GM21423 (cell line): ENCODE measurements at regions not wholly inside any gene's neighbourhood (a gene's known extent, or its start where the extent isn't known, plus 50 kb on each side); places are given as distances from the start of the nearest gene placed in this dataset.

Experiments used
- ATAC-seq: cut with Tn5 transposase; IDR thresholded peaks from one replicate; pipeline ENCODE4 v1.9.1; 2021; ENCODE audit warnings: mild to moderate bottlenecking, moderate library complexity; ENCODE audit not compliant: unreplicated experiment

DNA sequence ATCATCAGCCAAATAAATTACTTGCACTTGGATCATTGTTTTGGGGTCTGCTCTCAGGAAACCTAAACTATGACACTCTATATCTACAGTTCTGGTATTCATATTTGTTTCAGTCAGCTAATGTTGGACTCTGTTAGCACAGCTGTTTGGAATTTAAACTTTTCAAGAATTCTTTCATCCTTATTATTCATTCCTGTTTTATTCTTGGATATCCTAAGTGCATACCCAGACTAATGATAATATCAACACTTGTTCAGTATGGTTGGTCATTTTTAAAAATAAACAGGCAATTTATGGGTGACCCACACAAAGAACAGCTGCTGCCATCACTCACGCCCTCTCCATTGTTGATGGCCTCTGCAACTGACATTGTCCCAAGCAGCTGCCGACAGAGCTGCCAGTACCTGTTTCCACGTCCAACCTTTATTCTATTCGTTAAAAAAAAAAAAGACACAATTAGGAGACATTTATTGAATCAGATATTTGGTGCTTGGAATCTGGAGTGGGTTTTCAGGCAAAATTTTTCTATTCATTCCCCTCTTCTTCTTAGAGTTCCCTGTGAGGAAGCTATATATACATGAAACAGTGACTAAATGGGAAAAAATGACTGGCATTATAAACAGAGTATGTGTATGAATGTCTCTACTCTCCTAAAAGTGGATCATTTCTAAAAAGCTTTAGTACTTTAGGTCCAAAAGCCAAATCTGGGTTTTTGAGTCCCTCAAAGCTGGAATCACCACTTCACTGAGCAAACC is 252.1 kb upstream of the NAV3 start:
- ATAC-seq = no peak

DNA sequence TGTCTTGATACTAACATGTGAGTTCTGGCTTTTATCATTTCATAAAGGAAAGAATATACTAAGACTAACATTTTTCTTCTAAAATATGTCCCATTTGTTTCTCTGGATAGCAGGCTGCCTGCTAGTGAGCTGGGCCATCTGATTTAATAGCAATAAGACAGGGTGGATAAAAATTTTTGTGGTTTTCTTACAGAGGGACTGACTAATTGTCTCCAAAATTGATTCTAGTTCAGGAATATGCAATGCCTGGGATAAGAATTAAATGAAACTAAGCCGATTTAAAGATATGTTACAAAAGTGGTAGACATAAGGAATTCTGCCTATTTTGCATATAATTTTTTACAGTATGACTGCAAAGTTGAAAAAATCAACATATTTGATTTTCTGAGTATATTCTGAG is 252.9 kb upstream of the NAV3 start:
- no peak for ATAC-seq

DNA sequence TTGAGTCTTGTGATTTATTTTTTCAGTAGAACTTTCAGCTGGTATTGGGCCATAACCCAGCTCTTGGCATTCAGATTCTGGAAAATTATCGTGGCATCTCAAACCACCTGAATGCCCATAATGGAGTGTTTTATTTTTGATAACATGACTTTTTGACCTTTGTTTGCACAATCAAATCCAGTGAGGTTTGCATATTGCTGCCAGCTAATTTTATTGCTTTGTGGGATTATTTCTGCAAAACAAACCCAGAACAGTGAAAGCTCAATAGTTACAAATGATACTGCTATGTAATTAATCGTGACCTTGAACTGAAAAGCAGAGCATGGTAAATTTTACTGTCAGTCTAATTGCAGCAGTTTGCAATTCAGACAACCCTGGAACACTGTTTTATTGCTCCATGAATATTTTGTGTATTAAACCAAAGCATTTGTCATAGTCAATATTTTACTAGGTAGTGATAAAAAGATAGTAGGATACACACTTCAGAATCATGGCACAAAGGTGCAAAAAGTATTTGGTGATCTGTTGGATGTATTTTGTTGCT is 255.2 kb upstream of the NAV3 start:
- no peak for ATAC-seq

DNA sequence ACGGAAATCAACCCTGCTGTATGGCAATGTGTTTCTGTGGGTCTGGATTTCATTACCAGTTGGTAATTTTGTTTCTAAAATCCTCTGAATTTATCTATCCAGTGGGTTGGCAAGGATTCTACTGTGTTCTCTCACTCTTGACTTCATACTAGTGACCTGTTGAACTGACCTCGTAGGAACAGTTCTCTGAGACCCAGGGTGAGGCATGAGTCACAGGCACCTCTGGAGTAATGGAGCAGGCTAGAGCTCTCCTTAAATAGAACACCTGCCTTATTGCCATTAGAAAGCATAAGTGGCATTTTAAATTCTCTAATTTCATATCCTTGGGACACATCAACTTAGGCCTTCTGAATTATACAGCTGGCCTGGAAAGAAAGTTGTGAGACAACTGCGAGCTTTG is 258.3 kb upstream of the NAV3 start:
- no peak for ATAC-seq

DNA sequence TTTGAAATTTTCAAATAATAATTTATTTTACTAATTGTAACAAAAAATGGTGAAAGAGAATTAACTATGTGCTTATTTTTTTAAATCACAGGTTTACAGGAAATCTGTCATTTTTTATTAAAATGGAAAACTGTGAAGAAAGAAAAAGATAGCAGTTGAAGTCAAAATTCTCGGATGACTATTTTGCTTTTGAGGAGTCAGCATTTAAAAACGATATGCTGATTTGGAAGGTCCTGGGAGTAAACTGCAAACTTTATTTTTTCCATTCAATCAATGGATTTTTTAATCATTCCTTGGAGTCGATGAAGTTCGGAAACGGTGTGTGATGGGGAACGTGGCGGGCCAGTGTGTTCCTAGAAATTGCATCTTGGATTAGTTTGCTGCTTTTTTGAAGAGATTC is 258.9 kb upstream of the NAV3 start:
- no peak for ATAC-seq

DNA sequence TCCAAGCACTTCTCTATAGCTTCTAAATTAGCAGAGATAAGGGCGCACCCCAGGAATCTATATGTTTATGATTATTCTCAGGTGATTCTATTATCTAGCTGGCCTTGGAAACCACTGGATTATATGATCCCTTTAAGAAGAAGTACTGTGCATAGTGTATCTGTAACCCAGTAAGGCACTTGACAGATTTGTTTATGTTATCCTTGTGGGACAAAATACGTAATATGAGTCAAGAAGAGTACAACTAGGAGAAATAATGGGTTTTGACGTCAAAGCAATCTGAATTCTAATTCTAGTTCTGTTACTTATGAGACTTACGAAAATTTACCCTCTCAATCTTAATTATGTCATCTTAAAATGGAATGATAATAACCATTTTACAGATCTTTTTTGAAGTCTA is 259.6 kb upstream of the NAV3 start:
- ATAC-seq = no peak

DNA sequence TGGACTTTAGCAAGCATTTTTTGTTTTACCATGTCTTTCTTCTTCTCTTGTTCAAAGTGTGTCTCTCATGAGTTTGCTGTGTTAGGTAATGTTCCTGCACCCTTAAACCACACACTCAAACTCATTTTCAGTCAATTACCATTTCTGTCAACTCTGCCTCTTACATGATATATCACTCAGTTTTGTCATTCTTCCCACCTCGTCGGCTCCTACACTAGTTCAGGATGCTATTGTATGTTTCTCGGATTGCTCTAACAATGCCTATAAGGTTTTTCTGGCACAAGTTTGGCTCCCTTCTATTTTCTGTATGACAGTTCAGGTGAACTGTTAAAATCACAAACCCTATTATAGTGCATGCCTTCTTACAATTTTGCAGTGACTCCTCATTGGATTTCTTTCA is 260.8 kb upstream of the NAV3 start:
- no peak for ATAC-seq

DNA sequence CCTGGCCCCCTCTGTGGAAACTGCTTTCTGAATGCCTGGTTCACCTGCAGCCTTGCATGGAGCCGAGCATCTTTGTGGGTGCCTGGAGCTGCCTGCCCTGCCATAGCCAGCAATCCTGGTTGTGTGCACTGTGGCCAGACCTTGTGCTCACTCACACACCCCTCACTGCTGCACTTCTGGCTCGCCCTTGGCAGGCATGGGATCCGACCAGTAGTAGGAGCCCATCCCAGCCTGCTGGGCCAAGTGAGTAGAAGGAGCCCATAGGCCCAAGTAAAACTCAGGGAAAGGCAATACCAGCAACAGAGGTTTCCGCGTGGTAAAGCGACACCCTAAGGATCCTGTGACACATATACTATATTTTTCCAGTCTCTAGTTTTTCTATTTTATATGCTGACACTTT is 270.0 kb upstream of the NAV3 start:
- no peak for ATAC-seq

DNA sequence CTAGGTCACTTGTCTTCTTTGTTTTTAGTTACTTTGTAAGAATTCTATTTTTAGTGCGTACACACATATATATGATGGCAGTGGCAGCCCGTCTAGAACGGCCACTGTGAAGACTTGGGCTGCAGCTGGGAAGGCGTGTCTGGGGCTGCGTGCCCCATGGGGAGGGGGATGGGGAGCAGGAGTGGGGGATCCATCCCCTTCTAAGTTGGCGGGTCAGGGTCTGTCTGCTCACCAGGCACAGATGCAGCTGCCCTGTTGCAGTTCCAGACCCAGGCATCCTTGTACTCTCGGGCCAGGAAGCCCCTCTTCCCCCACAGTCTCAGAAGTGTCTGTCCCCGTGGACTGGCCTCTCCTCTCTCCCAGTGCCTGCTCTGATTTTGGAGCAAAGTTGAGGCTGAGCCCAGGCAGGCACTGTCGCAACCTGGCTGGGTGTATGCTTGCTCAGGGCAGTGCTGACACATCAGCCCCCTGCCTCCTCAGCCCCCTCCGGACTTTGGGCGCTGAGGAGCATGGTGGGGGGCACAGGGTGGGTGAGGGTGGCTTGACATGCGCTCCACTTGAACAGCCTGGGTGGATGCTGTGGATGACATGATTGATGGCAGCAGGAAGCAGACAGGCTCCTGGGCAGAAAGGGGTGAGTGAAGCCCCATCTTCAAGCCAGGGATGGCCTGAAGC is 271.2 kb upstream of the NAV3 start:
- no peak for ATAC-seq

DNA sequence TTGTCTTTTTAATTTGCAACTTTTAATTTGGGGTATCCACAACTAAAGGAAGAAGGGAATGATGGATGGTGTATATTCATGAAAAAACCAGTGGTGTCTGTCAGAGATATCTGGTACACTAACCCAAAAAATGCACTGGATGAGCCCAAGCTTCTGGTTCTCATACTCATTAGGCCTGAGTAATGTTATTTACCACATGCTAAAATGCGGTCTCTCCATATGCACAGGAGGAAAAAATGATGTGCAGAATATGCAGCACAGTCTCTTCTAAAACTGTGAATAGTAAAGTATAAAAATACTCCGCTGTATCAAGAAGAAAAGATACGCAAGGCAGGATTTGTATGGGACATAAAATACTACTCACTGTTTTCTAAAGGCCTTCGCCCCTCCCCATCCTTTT is 275.6 kb upstream of the NAV3 start:
- no peak for ATAC-seq

DNA sequence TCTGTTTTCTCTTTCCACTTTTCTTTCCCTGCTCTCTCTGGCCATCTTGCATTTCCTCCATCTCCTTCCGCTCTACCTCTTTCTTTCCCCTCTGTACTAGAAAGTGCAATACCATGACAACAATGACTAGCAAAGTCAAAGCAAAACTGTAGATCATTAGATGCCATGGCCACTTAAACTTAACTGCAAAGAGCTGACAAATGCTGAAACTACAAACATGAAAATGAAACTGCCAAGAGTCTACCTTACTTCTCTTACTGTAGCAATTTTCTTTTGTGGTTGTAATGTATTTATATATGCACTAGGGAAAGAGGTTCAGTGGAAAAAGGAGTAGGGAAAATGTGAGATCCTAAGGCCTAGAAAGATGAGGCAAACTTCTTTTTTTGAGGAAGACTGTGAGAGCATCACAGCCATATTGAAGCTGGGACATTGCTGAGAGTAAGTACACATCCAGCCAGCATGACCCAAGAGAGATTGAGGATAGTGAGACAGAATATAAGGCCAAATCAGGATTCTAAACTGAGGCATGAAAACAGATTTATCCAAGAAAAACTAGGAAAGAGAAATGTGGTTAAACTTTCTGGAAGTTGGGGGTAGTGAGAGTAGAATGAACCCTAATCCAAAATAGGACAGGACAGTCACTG is 276.6 kb upstream of the NAV3 start:
- peak; percentile 99 for ATAC-seq

DNA sequence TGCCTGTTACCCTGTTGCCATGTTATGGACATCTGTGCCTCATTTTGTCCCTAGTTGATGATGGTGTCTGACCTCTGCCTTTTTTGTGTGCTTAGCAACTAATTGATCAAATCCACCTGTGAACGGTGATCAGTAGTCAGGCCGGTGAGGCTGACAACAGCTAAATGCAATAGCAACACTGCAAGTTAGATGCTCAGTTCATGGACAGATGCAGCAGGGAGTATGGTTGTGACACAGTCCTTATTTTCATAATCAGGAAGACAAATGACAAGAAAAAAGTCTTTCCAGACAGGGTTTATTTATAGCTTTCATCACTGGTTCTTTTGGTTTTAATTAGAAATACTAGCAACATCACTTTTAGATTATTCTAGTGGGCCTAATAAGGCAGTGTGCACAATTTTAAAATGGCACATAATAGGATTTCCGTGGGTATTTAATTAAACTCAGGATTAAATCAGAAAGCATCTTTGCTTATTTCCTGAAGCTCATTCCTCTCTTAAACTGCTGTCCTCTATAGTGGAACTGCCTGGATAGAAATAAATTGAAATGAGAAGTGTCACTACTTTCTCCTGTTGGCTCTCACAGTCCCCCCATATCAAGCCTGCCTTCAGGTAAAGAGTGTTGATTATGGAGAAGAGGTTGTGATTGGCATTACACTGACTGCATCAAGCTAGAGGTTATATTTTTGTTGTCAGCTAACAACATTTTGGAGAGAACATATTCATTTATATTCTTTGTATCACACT is 281.1 kb upstream of the NAV3 start:
- ATAC-seq = no peak

DNA sequence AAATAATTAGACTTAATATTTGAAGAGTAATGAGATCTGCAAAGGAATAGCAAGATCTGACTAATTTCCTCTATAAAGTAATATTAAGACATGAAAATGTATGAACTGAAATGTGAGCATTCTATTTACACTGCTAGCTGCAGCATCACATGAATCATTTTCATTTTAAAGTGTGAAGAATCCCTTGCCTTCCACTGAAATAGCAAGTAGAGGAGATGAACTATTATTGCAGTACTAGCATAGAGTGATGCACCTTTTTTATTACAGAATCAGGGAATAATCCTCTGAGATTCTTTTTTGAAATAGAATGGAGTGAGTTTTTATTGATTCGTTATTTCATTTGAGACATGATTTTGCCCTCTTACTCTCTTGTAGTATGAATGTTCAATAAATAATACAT is 281.9 kb upstream of the NAV3 start:
- ATAC-seq = no peak

DNA sequence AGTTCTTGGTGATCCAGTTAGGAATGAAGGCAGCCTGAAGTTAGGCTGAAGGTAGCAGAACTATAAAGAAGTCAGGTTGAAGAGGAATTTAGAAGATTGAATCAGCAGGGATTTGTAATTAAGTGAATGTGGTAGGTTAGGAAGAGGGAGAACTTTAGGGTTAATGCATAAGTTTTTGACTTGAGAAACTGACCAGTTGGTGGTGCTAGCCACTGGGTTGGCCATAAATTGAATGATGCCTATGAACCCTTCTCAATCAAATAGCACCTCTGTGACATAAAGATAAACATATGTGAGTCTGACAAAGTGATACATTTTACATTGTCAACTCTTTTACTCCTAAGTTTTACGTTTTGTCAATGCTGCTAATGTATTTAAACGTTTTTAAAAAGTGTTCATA is 290.6 kb upstream of the NAV3 start:
- no peak for ATAC-seq

DNA sequence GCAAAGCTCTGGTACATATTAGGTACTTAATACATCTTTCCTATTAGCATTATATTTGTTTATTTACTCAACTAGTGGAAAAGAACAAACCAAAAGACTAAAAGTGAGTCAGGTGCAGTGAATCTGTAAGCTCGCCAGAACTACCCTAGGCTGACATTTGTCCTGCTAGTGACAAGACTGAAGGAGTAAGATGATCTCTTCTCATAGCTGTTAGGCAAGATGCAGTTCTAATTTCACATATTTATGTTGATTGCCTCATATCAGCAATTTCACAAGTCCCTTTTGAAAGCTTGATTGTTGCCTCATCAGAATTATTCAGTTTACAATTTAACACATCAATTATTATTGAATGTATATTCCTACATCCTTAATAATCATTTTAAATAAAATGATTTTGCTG is 293.0 kb upstream of the NAV3 start:
- ATAC-seq = no peak

DNA sequence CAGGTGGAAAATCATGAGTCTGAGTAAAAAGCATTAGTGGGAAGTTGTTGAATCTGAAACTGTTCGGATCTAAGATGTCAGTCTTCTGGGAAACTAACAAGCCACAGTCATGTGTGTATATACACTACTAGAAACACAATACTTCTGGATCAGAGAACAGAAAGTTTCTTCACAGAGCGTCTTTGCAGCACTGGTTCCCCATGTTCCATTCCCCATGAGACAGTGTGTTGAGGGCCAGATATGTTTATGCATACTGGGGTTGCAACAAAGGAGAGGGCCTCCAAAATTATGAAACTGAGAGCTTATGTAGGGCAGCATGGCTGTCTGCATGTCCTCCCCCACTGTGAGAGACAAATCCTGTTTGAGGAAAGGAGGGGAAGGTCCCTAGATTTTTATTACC is 295.0 kb upstream of the NAV3 start:
- no peak for ATAC-seq

DNA sequence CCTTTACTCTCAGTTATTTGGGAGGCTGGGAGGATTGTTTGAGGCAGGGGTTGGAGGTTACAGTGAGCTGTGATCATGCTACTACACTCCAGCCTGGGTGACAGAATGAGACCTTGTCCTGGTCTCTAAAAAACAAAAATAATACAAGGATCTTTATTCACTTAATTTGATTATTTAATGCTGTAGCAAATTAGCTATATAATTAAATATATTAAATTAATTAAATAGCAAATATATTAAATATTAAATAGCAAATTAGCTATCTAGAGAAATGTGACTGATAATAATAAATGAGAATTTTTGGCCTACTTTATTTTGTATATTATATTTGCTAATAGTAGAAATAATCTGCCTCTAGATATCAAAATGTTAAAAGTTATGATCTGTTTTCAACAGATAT is 298.8 kb upstream of the NAV3 start:
- ATAC-seq = no peak

DNA sequence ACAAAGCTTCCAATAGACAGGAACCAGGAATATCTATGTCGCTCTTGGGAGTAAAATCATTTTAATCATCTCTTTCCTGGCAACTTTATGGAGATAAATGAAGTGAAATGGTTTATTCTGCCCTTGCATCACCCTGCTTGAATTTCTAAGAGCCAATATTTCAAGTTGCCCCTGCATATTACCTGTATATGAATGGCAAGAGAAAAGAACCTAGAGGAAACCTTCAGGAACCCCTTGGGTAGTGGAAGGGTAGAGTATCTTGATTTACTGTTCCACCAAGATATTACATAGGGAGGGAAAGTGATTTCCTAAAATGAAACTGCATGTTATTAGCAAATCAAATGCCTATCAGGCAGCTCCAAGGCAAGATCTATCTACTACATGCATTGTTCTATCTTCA is 308.4 kb upstream of the NAV3 start:
- ATAC-seq = no peak

DNA sequence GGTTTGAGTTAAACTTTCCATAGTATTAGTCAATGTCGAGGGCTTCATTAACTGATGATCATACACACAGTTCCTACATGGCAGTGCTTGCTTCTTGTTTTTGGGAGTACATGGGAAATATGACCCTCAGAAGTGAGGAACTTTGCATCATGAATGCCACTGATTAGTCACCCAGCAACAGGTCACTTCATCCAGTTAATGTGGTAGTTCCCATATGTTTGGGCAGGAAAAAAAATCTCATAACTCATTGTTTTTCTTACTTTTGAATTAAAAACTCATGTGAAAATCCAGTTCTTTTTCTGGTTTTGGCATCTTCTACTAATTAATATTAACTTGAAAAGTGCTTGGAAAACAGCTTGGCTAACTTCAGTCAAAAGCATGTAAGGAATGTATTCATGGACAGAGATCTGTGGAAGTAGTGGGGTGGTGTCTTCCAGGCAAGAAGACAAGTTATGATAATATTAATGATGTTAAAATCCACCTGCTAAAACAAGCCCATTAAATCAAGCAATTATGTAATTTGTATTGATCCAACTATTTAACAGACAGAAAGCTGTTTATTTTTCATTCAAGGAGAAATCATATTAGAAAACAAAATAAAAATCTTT is 309.1 kb upstream of the NAV3 start:
- ATAC-seq = no peak

DNA sequence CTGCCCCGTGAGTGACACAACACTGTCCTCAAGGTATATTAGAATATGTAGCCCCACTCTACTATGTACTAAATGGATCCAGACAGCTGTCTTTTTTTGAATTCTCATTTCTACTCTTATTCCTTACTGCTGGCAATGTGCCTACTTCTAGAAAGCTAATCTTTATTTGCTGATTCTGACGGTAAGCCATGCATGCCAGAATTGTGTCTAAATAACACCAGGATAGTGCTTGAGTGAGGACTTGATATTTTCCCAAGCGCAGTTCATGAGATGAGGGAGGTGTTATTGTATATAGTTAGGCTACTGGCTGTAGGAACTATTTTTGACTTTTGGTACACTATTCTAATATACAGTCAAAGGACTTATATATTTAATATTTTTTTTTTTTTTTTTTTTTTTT is 316.2 kb upstream of the NAV3 start:
- ATAC-seq = no peak

DNA sequence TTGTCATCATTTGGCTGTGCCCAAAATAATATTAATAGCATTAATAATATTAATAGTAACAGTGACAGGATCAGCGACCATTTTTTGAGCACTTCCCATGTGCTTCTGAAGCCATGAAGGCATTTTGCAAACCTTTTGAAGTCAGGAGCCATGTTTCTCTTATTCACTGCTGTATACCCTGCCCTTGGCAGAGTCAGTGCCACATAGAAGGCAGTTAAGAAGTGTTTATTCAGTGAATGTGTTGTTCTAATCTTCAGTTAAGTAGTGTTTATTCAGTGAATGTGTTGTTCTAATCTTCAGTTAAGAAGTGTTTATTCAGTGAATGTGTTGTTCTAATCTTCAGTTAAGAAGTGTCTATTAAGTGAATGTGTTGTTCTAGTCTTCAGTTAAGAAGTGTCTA is 319.7 kb upstream of the NAV3 start:
- ATAC-seq = no peak
